ENCODE measurements at regions not wholly inside any gene's neighbourhood (a gene's known extent, or its start where the extent isn't known, plus 50 kb on each side); places are given as distances from the start of the nearest gene placed in this dataset.

DNA sequence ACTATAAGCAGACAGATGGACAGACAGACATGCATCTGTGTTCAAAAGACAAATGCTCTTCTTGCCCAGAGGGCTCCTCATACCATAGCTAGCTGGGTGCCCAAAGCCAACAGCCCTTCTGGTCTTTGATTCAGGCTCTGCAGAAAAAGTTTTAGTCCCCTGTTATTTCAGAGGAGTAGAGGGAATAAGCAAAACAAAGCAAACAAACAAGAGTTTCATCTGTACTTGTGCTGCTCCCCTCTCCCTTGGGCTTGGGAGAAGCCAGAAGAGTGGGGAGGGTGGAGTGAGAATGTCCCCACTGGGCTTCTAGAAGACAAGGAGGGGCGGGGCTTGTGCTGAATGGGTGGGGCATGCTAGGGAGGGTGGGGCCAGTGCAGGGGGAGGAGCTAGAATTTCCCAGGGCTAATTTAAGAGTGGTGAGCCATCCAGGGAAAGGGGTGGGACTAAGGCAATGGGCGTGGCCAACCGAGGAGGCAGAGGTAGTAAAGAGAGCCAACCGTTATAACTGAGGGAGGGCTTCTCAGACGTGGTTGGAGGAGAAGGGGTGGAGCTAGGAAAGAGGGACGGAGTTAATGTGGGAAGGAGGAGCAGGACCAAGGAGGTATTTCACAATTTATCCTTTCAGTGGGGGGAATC lies 101.2 kb upstream of the MGMT start:
- no peak for DNase-seq

DNA sequence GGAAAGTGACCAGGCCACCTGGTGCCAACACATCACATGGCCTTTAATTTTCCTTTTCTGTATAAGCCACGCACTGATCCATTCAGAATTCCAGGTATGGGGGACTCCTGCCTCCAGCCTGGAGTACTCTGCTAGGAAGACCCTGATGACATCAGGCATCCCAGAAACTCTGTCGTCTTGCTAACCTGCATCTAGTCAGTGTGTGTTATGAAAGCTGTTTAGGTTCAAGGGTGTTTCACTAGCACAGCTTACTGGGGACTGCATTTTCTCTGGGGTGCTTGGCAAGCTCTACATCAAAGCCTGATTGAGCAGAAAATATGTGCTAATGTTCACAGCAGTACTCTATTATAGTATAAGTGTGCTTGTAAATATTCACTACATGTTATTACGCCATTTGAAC lies 100.6 kb upstream of the MGMT start:
- no peak for DNase-seq

DNA sequence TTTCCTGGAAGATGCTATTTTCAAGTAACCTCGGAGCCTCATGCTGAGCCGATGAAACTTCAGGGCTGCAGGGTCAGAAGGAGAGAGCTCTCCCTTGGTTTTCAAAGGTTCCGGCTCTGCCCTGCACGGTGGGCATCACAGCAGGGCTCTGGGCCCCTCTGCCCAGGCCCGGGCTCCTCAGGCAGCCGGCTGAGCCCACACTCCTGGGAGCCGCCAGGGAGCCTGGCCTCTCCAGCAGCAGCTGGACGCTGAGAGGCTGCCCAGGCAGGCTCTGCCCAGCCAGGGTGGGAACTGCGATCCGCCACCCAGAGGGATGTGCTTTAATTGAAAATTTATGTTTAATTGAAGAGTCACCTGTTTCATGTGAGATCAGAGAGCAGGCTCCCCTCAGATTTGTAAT lies 97.5 kb upstream of the MGMT start:
- no peak for DNase-seq

- no peak for DNase-seq
These were observed 95.5 kb upstream of the MGMT start for GRCh38 chr10:129371541-129371940.

DNA sequence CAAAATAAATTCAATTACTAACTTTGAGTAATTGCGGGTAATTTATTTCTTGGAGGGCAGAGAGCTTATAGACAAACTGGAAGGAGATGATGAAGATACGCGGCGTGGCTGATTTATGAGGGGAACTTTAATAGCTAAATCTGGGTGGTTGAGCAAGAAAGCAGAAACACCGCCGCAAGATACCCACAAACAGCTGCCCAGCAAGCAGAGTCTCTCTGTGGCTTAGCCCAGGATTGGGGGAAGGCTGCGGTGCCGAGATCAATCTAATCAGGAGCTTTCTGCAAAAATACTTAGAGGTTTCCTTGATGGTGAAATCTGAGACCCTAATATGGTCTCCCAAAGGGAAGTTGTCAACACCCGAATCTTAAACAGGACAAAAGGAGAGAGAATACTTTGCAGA lies 94.9 kb upstream of the MGMT start:
- DNase-seq = no peak

- DNase-seq = no peak
These were observed 93.8 kb upstream of the MGMT start for GRCh38 chr10:129373231-129373630.

- no peak for DNase-seq
These were observed 93.3 kb upstream of the MGMT start for GRCh38 chr10:129373718-129374117.

DNA sequence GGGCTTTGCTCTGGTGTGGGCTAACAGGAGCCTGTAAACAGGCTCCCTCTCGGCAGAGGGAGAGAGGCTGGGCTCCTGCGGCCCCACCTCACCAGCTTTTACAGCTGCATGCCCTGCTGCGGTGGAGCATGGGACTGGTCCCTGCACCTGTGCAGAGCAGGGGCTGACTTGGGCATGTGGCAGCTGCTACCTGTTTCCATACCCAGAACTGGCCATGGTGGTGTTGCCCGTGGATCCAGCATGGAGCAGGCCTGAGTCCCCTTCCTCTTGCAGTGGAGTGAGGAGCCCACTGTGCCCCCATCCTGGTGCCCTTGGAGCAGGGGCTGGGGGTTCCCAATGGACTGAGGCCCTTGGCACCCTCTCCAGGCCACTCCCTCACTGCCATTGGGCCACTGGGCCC lies 91.9 kb upstream of the MGMT start:
- no peak for DNase-seq

- DNase-seq = no peak
These were observed 91.1 kb upstream of the MGMT start for GRCh38 chr10:129375912-129376311.

- DNase-seq = no peak
These were observed 86.8 kb upstream of the MGMT start for GRCh38 chr10:129380279-129380678.

GRCh38 chr10:129381741-129382140 lies 85.3 kb upstream of the MGMT start:
- no peak for DNase-seq

GRCh38 chr10:129382401-129382800 lies 84.6 kb upstream of the MGMT start:
- no peak for DNase-seq

- DNase-seq = no peak
These were observed 83.4 kb upstream of the MGMT start for GRCh38 chr10:129383651-129384050.

DNA sequence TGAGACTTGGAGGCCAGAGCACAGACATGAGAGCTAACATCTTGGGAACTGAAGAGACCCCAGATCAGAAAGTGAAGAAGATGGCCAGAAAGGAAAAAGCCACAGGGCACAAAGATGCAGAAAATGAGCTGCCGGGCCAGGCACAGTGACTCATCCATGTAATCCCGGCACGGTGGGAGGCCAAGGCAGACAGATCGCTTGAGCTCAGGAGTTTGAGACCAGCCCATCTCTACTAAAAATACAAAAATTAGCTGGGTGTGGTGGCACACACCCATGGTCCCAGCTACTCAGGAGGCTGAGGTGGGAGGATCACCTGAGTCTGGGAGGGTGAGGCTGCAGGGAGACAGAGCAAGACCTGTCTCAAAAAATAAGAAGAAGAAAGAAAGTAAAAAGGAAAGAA lies 81.4 kb upstream of the MGMT start:
- DNase-seq = no peak

DNA sequence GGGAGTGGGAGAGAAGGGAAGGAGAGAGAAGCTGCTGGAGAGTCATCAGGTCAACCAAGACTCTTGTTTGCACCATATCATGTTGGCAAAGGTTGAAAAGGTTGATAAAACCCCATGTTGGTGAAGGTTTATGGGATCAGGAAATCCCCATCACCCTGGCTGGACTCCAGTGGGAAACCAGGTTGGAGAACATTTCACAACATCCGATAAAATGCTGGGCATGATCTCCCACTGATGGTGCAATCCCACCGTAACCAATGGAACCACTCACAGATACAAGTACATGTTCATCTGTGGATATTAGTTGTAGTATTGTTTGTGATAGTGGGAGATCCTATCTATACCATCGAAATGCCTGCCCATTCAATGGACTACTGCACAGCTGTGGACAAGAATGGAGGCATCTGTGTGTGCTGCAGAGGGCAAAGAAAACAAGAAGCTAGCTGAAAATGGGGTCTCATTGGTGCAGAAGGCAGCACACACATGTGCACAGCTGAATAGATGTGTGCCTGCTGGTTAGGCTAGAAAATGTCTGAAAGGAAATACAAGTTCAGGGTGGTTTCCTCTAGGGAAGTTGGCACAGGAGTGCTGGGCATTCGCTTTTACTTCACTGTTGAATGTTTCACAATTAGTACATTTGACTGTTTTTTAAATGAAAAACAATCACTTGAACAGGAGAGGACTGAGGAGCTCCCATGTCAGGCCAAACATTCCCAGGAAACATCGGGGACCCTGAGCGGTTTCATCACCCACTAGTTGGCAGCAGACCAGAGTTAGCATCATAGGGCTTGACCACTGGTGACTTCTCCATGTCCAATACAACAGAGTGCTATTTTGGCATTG lies 80.4 kb upstream of the MGMT start:
- DNase-seq = no peak

GRCh38 chr10:129387258-129387525 lies 79.8 kb upstream of the MGMT start:
- DNase-seq = no peak

DNA sequence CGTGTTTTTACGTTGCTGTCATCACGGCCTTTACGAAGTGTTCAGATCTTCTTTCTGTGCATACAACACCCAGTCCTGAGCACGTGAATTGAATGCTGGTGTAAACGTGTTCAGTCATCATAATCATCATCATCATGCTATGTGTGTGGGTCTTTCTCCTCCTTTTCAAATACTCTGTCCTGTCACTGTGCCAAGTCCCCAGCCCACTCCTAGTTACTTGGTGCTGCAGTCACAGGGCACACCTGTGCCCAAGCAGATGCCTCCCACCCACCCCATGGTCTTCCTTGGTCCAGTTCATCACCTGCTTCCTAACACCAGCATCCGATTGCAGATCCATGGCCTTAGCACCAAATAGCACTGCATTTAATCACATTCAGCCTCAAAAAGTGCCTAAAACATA lies 78.6 kb upstream of the MGMT start:
- DNase-seq = no peak

DNA sequence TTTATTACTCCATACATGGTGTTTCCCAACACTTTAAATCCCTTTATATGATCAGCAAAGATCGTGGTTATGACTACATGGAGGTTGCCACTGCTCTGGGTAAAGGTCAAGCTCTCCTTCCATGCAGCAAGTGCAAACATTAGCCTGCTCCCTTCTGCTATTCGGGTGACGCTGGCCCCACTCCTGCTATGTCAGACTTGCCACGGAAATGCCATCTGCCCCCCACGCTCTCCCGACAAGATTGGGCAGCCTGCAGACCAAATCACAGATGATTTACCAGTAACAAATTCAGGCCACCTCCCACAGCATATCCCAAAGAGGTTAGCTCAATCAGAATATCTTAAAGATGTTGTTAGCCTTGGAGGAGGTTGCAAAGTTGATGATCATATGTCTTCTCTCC lies 77.8 kb upstream of the MGMT start:
- DNase-seq = no peak

- no peak for DNase-seq
These were observed 76.9 kb upstream of the MGMT start for GRCh38 chr10:129390147-129390546.

- DNase-seq = no peak
These were observed 76.3 kb upstream of the MGMT start for GRCh38 chr10:129390726-129391125.

- DNase-seq = no peak
These were observed 75.6 kb upstream of the MGMT start for GRCh38 chr10:129391464-129391863.

DNA sequence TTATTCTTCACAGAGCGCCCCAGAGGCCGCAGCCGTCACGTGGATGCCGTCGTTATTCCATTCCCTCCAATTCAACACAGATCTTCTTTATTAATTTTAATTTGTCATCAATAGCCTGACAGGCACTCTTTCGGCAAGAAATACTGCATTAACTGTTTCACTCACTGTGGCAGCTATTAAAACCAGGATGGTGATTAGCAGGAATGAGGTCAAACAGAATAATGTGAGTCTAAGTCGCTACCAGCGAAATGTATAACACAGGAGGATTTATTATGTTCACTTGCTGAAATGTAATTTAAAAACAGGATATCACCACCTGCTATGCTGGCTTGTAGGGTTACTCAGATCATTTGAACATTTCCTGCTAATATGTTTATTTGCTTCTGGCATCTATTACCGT lies 74.2 kb upstream of the MGMT start:
- no peak for DNase-seq

- no peak for DNase-seq
These were observed 73.2 kb upstream of the MGMT start for GRCh38 chr10:129393812-129394211.

- no peak for DNase-seq
These were observed 72.3 kb upstream of the MGMT start for GRCh38 chr10:129394518-129395328.

Data from EL (cell line).